Stomach (tissue), 4 donors: ENCODE measurements at regions not wholly inside any gene's neighbourhood (a gene's known extent, or its start where the extent isn't known, plus 50 kb on each side); places are given as distances from the start of the nearest gene placed in this dataset.

ENCODE experiments used
- EP300 ChIP-seq: sonication (generic); formaldehyde crosslinking; IDR thresholded peaks from one replicate; pipeline ENCODE4 v1.6.1; 2017; ENCODE audit warnings: antibody characterized with exemption
- POLR2A ChIP-seq, 4 donors: fragments of 450-650 bp; IDR thresholded peaks; one replicate each; pipeline ENCODE4 v1.6.1; 2016; ENCODE audit warnings: antibody characterized with exemption in 4 of 4, control low read depth in 2 of 4, mild to moderate bottlenecking in 1 of 4, moderate library complexity in 1 of 4
- POLR2AphosphoS5 ChIP-seq, 3 donors: sonication (generic); formaldehyde crosslinking; IDR thresholded peaks; one replicate each; pipeline ENCODE4 v1.6.1; 2016; ENCODE audit warnings: antibody characterized with exemption in 3 of 3
- TF ChIP-seq, protein P1 (sequence below), 7 experiments: fragments of 450-650 bp in 4 of 7; fragments of 200-600 bp in 3 of 7; sonication (generic) in 3 of 7; IDR thresholded peaks; one replicate each; pipeline ENCODE4 v1.5.1; 2016 to 2019; ENCODE audit warnings: antibody characterized with exemption in 7 of 7, control low read depth in 2 of 7, mild to moderate bottlenecking in 1 of 7

DNA sequence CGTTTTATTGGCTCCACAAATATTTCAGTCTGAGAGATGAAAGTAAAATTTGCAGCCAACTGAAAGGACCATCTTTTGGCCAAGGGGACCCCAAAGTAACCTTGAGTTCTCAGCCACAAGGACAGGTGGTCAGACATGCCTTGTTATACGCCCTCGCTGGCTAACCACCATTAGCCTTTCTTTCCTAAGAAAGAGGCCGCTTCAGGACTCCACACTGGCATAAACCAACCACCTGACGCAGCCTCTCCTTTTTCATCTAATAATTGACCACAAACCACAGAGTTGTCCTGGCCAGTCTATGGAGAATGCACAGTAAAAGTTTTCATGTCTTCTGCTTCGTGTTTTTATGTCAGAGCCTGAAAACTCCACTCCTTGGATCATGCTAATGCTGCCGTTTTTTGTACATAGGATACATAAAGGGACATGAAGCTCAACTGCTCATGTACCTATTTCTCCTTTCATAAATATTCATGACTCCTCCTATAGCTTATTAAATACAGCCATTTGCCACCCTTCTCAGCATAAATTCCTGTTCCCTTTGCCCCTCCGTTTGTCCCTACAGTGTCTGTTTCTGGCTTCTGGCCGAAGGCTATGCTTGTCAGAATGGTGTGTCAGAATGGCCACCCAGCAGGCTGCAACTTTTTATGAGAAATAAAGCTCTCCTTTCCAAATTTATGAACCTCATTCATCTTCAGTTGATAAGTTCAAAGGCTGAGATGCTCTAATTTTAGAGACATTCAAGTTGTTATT is 374.1 kb upstream of the RBMS3 start:
- no peak for TF ChIP-seq POLR2A (IDR thresholded peaks at IDR 0.05)
- TF ChIP-seq, protein P1, sequence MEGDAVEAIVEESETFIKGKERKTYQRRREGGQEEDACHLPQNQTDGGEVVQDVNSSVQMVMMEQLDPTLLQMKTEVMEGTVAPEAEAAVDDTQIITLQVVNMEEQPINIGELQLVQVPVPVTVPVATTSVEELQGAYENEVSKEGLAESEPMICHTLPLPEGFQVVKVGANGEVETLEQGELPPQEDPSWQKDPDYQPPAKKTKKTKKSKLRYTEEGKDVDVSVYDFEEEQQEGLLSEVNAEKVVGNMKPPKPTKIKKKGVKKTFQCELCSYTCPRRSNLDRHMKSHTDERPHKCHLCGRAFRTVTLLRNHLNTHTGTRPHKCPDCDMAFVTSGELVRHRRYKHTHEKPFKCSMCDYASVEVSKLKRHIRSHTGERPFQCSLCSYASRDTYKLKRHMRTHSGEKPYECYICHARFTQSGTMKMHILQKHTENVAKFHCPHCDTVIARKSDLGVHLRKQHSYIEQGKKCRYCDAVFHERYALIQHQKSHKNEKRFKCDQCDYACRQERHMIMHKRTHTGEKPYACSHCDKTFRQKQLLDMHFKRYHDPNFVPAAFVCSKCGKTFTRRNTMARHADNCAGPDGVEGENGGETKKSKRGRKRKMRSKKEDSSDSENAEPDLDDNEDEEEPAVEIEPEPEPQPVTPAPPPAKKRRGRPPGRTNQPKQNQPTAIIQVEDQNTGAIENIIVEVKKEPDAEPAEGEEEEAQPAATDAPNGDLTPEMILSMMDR (IDR thresholded peaks at IDR 0.05) = no peak
- TF ChIP-seq POLR2AphosphoS5 (IDR thresholded peaks at IDR 0.05) = no peak
- TF ChIP-seq EP300 = no peak
